PFSK-1 (cell line): ENCODE measurements at regions not wholly inside any gene's neighbourhood (a gene's known extent, or its start where the extent isn't known, plus 50 kb on each side); places are given as distances from the start of the nearest gene placed in this dataset.

ENCODE experiments used
- POLR2AphosphoS5 ChIP-seq: IDR thresholded peaks from 2 replicates; pipeline ENCODE4 v1.6.1; 2012; ENCODE audit warnings: low read depth, mild to moderate bottlenecking, control low read depth, low read length, moderate library complexity
- REST ChIP-seq, 2 experiments: IDR thresholded peaks; 2 replicates each; pipeline versions ENCODE4 v1.6.1 to v1.8.0; 2011 to 2012; ENCODE audit warnings: low read depth in 2 of 2, low read length in 2 of 2, control low read depth in 1 of 2, inconsistent platforms in 1 of 2, mild to moderate bottlenecking in 1 of 2, moderate library complexity in 1 of 2; ENCODE audit not compliant: insufficient read depth in 1 of 2
- TAF1 ChIP-seq: IDR thresholded peaks from 2 replicates; pipeline ENCODE4 v1.6.1; 2012; ENCODE audit warnings: low read length, control low read depth, borderline replicate concordance; ENCODE audit not compliant: insufficient read depth

GRCh38 chr15:61521953-61522352, 292.9 kb upstream of the RORA start:
- no peak for TF ChIP-seq REST (IDR thresholded peaks at IDR 0.05; ENCODE audit: insufficient read depth in 1 of 2, low read depth in 2 of 2, low read length in 2 of 2)
- no peak for TF ChIP-seq POLR2AphosphoS5
- no peak for TF ChIP-seq TAF1
